ENCODE measurements at regions not wholly inside any gene's neighbourhood (a gene's known extent, or its start where the extent isn't known, plus 50 kb on each side); places are given as distances from the start of the nearest gene placed in this dataset.
"Not testable (repeated sequence)": the region's sequence is repeated elsewhere in the genome, so short reads cannot be mapped to it uniquely, and the experiment has no call there.

DNA sequence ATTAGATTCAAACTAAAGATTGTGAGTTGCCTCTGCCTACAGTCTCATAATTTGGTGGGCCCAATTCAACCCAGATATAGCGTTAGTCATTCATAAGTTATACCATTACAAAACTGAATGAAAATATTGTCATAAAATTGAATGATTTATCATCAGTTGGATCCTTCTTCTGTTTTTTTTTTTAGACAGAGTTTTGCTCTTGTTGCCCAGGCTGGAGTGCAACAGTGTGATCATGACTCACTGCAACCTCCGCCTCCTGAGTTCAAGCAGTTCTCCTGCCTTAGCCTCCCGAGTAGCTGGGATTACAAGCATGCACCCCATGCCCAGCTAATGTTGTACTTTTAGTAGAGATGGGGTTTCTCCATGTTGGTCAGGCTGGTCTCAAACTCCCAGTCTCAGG, 157.2 kb upstream of the PTBP2 start:
- ATAC-seq; POLR2A ChIA-PET; H2AFZ ChIP-seq (ENCODE audit: low read length); H3K4me3 ChIP-seq (replicated peaks in 1 of 3; ENCODE audit: insufficient read depth in 1 of 3, low read depth in 2 of 3, low read length in 3 of 3); H3K27me3 ChIP-seq (ENCODE audit: control insufficient read depth in 1 of 2, insufficient read depth in 2 of 2, low read length in 2 of 2); H3K79me2 ChIP-seq (ENCODE audit: insufficient read depth, low read length); H4K20me1 ChIP-seq (ENCODE audit: insufficient read depth, low read length); CTCF ChIA-PET (ENCODE audit: low intra/inter-chr PET ratio, low total read pairs); H3K36me3 ChIP-seq (replicated peaks in 1 of 2; ENCODE audit: control insufficient read depth in 1 of 2, insufficient read depth in 2 of 2, low read length in 2 of 2); H3K9me3 ChIP-seq (ENCODE audit: low read length); H3K4me1 ChIP-seq (ENCODE audit: insufficient read depth, low read length); H3K27ac ChIP-seq (ENCODE audit: extremely low read length, insufficient read depth, low read length); intact Hi-C loops (cut with micrococcal nuclease; ENCODE audit: unreplicated experiment); H3K4me2 ChIP-seq (ENCODE audit: low read depth, low read length); DNase-seq (ENCODE audit: low spot score); BruUV-seq (replicated peaks); H3K9ac ChIP-seq (ENCODE audit: insufficient read depth, low read depth, low read length); in situ Hi-C loops (cut with HindIII; ENCODE audit: extremely low pct_ligation_motif_present, low pct_unique_long_range_greater_than_20kb); FAIRE-seq: not testable (repeated sequence)
- 49% methylated on average over 3 of the region's 3 CpGs for WGBS (ENCODE audit: low lambda C conversion rate)

DNA sequence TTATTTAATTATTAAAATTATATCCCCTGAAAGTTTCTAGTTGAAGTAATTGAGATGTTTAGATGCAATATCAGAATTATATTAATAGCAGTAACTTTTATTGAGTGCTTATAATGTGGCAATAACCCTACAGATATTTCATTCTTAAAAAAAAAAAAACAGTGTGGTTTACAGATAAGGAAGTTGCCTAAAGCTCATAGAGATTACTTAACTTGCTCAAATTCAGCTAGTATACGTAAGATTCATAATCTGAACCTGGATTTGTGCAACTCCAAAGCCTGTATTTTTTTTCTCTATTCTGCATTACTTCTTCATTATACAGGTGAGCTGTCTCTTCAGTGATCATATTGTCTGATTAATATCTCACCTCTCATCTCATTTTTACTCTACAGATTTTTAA, 156.0 kb upstream of the PTBP2 start:
- no peak overlapping the region for H3K4me3 ChIP-seq (replicated peaks in 1 of 3; ENCODE audit: insufficient read depth in 1 of 3, low read depth in 2 of 3, low read length in 3 of 3)
- WGBS (ENCODE audit: low lambda C conversion rate), result 6% methylated on average over 1 of the region's 1 CpG
- in situ Hi-C loops (cut with HindIII; ENCODE audit: extremely low pct_ligation_motif_present, low pct_unique_long_range_greater_than_20kb) (no loop called here), intact Hi-C loops (cut with micrococcal nuclease; ENCODE audit: unreplicated experiment) (no loop called here)
- no peaks in the 10 kb centered on the region for H3K4me1 ChIP-seq (ENCODE audit: insufficient read depth, low read length)
- peaks cover 4% of the 10 kb centered on the region for H3K9me3 ChIP-seq (ENCODE audit: low read length)
- H4K20me1 ChIP-seq (ENCODE audit: insufficient read depth, low read length), result no peaks in the 10 kb centered on the region
- CTCF ChIA-PET (ENCODE audit: low intra/inter-chr PET ratio, low total read pairs), result no interaction called here
- H3K36me3 ChIP-seq (replicated peaks in 1 of 2; ENCODE audit: control insufficient read depth in 1 of 2, insufficient read depth in 2 of 2, low read length in 2 of 2), result no peaks in the 10 kb centered on the region
- H3K27me3 ChIP-seq (ENCODE audit: control insufficient read depth in 1 of 2, insufficient read depth in 2 of 2, low read length in 2 of 2), result no peaks in the 10 kb centered on the region
- ATAC-seq (no peak), DNase-seq (ENCODE audit: low spot score) (no peak), FAIRE-seq (no peak)
- H2AFZ ChIP-seq (ENCODE audit: low read length), result no peak overlapping the region
- no peak overlapping the region for H3K9ac ChIP-seq (ENCODE audit: insufficient read depth, low read depth, low read length)
- POLR2A ChIA-PET, result no interaction called here
- no TSS peak for BruUV-seq (replicated peaks)
- no peak overlapping the region for H3K27ac ChIP-seq (ENCODE audit: extremely low read length, insufficient read depth, low read length)
- no peaks in the 10 kb centered on the region for H3K79me2 ChIP-seq (ENCODE audit: insufficient read depth, low read length)
- no peak overlapping the region for H3K4me2 ChIP-seq (ENCODE audit: low read depth, low read length)
- TF ChIP-seq, protein P1, sequence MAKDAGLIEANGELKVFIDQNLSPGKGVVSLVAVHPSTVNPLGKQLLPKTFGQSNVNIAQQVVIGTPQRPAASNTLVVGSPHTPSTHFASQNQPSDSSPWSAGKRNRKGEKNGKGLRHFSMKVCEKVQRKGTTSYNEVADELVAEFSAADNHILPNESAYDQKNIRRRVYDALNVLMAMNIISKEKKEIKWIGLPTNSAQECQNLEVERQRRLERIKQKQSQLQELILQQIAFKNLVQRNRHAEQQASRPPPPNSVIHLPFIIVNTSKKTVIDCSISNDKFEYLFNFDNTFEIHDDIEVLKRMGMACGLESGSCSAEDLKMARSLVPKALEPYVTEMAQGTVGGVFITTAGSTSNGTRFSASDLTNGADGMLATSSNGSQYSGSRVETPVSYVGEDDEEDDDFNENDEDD (CRISPR knock-in tag; IDR thresholded peaks at IDR 0.05; ENCODE audit: borderline replicate concordance), result no peak
- TF ChIP-seq AHR (CRISPR knock-in tag; IDR thresholded peaks at IDR 0.05) (no peak), PHF8 (CRISPR knock-in tag; IDR thresholded peaks at IDR 0.05) (no peak), ATF4 (CRISPR knock-in tag; IDR thresholded peaks at IDR 0.05) (no peak), HOXA5 (CRISPR knock-in tag; IDR thresholded peaks at IDR 0.05) (no peak), TCF7 (IDR thresholded peaks at IDR 0.05; ENCODE audit: low read depth) (no peak), HDAC6 (IDR thresholded peaks at IDR 0.05; ENCODE audit: low read depth, low read length) (no peak), ZNF234 (CRISPR knock-in tag; conservative IDR thresholded peaks at IDR 0.05) (no peak), ZFYVE20 (CRISPR knock-in tag; IDR thresholded peaks at IDR 0.05; ENCODE audit: borderline replicate concordance, low read depth) (no peak), PATZ1 (CRISPR knock-in tag; IDR thresholded peaks at IDR 0.05) (no peak), ZFP41 (CRISPR knock-in tag; IDR thresholded peaks at IDR 0.05; ENCODE audit: borderline replicate concordance) (no peak), KAT8 (CRISPR knock-in tag; IDR thresholded peaks at IDR 0.05) (no peak), ZNF660 (CRISPR knock-in tag; IDR thresholded peaks at IDR 0.05; ENCODE audit: borderline replicate concordance, low read depth) (no peak), ZSCAN31 (CRISPR knock-in tag; IDR thresholded peaks at IDR 0.05; ENCODE audit: low read depth) (no peak)
- TF ChIP-seq, protein P2, sequence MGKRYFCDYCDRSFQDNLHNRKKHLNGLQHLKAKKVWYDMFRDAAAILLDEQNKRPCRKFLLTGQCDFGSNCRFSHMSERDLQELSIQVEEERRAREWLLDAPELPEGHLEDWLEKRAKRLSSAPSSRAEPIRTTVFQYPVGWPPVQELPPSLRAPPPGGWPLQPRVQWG (CRISPR knock-in tag; IDR thresholded peaks at IDR 0.05; ENCODE audit: borderline replicate concordance, low read depth), result no peak
